MM.1S (cell line): ENCODE measurements at regions not wholly inside any gene's neighbourhood (a gene's known extent, or its start where the extent isn't known, plus 50 kb on each side); places are given as distances from the start of the nearest gene placed in this dataset.

Source experiments
- DNase-seq: peaks from one replicate; pipeline ENCODE4 v3.0.0-alpha.2; 2015
- H2AFZ ChIP-seq: fragments of 300-600 bp; sonication (generic); 2 replicates; pipeline ENCODE4 v1.6.0; 2016; ENCODE audit warnings: antibody characterized with exemption, low read length
- H3F3A ChIP-seq: fragments of 300-600 bp; sonication (generic); 2 replicates; pipeline ENCODE4 v1.6.1; 2016; ENCODE audit warnings: mild to moderate bottlenecking, antibody characterized with exemption, low read length, moderate library complexity, mixed read lengths; ENCODE audit not compliant: insufficient read depth
- H3K27ac ChIP-seq: fragments of 300-600 bp; sonication (generic); 2 replicates; pipeline ENCODE4 v1.5.1; 2016; ENCODE audit warnings: mild to moderate bottlenecking, low read length
- H3K27me3 ChIP-seq: fragments of 300-600 bp; sonication (generic); replicated peaks from 2 replicates; pipeline ENCODE4 v1.6.0; 2016; ENCODE audit warnings: low read length; ENCODE audit not compliant: insufficient read depth
- H3K36me3 ChIP-seq: fragments of 300-600 bp; sonication (generic); replicated peaks from 2 replicates; pipeline ENCODE4 v1.6.1; 2016; ENCODE audit warnings: mild to moderate bottlenecking, low read length, mixed read lengths; ENCODE audit not compliant: insufficient read depth
- H3K4me1 ChIP-seq: fragments of 300-600 bp; sonication (generic); 2 replicates; pipeline ENCODE4 v1.6.1; 2016; ENCODE audit warnings: low read length, mixed read lengths
- H3K4me2 ChIP-seq: fragments of 300-600 bp; sonication (generic); 2 replicates; pipeline ENCODE4 v1.6.0; 2016; ENCODE audit warnings: low read depth, low read length
- H3K4me3 ChIP-seq: fragments of 300-600 bp; sonication (generic); 2 replicates; pipeline ENCODE4 v1.5.1; 2016; ENCODE audit warnings: low read length, mixed read lengths
- H3K79me2 ChIP-seq: fragments of 300-600 bp; sonication (generic); 2 replicates; pipeline ENCODE4 v1.6.1; 2016; ENCODE audit warnings: mixed run types, low read length, mixed read lengths
- H3K9ac ChIP-seq: fragments of 300-600 bp; sonication (generic); 2 replicates; pipeline ENCODE4 v1.6.1; 2016; ENCODE audit warnings: low read length, mixed read lengths
- H3K9me2 ChIP-seq: fragments of 300-600 bp; sonication (generic); replicated peaks from 2 replicates; pipeline ENCODE4 v1.6.1; 2016; ENCODE audit warnings: mild to moderate bottlenecking, low read length, mixed read lengths; ENCODE audit not compliant: insufficient read depth
- H3K9me3 ChIP-seq: fragments of 300-600 bp; sonication (generic); replicated peaks from 2 replicates; pipeline ENCODE4 v1.6.1; 2016; ENCODE audit warnings: mild to moderate bottlenecking, low read length, mixed read lengths; ENCODE audit not compliant: insufficient read depth
- H4K20me1 ChIP-seq: fragments of 300-600 bp; sonication (generic); 2 replicates; pipeline ENCODE4 v1.6.1; 2016; ENCODE audit warnings: mild to moderate bottlenecking, low read length, moderate library complexity, mixed read lengths; ENCODE audit not compliant: insufficient read depth
- EZH2 ChIP-seq: fragments of 300-600 bp; sonication (generic); optimal IDR thresholded peaks from 2 replicates; pipeline ENCODE3; 2017; ENCODE audit warnings: low read depth, mild to moderate bottlenecking, antibody characterized with exemption, low read length, mixed read lengths
- EZH2phosphoT487 ChIP-seq: fragments of 300-600 bp; sonication (generic); IDR thresholded peaks from 2 replicates; pipeline ENCODE4 v1.6.1; 2018; ENCODE audit warnings: antibody characterized with exemption, low read length
- TF ChIP-seq, protein P1 (sequence below): fragments of 300-600 bp; sonication (generic); IDR thresholded peaks from 2 replicates; pipeline ENCODE4 v1.5.1; 2016; ENCODE audit warnings: antibody characterized with exemption, low read length, mixed read lengths

DNA sequence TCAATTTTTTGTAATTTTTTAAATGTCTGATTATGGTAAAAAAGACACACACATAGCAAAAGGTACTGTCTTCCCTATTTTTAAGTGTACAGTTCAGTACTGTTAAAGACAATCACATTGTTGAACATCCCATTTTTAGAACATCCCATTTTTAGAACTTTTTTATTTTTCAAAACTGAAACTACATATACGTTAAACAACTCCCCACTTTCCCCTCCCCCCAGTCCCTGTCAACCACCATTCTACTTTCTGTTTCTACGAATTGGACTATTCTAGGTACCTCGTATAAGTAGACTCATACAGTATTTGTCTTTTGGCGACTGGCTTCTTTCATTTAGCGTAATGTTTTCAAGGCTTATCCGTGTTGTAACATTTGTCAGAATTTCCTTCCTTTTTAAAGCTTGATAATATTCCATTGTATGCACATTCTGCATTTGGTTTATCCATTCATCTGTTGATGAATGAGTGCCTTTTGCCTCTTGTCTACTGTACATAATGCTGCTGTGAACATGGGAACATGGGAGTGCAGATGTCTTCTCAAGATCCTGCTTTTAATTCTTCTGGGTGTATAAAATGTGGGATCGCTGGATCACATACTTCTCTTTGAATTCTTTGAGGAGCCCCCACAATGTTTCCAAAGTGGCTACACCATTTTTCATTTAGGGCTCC, 154.0 kb downstream of the PIK3R1 start:
- no peaks in the 10 kb centered on the region for H3K9me3 ChIP-seq
- H3K9ac ChIP-seq = no peak overlapping the region
- no peaks in the 10 kb centered on the region for H3K9me2 ChIP-seq
- H2AFZ ChIP-seq = peak overlapping the region; percentile 30; the same call in 1 of the 2 replicates
- H4K20me1 ChIP-seq = no peaks in the 10 kb centered on the region
- H3K4me3 ChIP-seq = peak overlapping the region; percentile 43
- H3K4me1 ChIP-seq = peaks cover 23% of the 10 kb centered on the region
- DNase-seq = peak; percentile 91
- TF ChIP-seq EZH2 = no peak
- TF ChIP-seq, protein P1, sequence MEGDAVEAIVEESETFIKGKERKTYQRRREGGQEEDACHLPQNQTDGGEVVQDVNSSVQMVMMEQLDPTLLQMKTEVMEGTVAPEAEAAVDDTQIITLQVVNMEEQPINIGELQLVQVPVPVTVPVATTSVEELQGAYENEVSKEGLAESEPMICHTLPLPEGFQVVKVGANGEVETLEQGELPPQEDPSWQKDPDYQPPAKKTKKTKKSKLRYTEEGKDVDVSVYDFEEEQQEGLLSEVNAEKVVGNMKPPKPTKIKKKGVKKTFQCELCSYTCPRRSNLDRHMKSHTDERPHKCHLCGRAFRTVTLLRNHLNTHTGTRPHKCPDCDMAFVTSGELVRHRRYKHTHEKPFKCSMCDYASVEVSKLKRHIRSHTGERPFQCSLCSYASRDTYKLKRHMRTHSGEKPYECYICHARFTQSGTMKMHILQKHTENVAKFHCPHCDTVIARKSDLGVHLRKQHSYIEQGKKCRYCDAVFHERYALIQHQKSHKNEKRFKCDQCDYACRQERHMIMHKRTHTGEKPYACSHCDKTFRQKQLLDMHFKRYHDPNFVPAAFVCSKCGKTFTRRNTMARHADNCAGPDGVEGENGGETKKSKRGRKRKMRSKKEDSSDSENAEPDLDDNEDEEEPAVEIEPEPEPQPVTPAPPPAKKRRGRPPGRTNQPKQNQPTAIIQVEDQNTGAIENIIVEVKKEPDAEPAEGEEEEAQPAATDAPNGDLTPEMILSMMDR = no peak
- peaks cover 11% of the 10 kb centered on the region for H3F3A ChIP-seq
- H3K27ac ChIP-seq = peak overlapping the region; percentile 23; the same call in 1 of the 2 replicates
- peak overlapping the region; percentile 89 for H3K4me2 ChIP-seq
- H3K27me3 ChIP-seq = 0 out of 2 replicates have a peak, but pooled peaks cover 4% of the 10 kb centered on the region
- no peaks in the 10 kb centered on the region for H3K79me2 ChIP-seq
- H3K36me3 ChIP-seq = no peaks in the 10 kb centered on the region

DNA sequence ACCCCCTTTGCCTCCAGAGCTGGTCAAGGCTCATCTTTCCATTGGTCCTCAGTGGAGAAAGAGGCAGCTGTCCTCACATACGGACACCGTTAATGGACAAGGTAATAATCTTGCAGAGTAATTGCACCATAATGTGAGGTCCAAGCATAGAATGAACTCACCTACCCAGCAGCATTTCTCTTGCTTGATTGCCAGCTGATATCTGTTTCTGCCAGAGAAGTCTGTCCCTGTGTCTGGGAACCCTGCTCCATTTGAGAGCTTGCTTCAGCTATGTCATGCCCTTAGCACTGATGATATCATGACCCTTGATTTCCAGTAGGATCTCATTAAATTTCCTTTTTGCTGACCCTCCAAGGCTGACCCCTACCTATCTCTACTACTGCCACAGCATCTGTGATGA, 154.6 kb downstream of the PIK3R1 start:
- H3K27me3 ChIP-seq = 0 out of 2 replicates have a peak, but pooled peaks cover 4% of the 10 kb centered on the region
- H3K4me1 ChIP-seq = peaks cover 23% of the 10 kb centered on the region
- no peaks in the 10 kb centered on the region for H3K79me2 ChIP-seq
- no peaks in the 10 kb centered on the region for H4K20me1 ChIP-seq
- peaks cover 11% of the 10 kb centered on the region for H3F3A ChIP-seq
- no peak overlapping the region for H3K4me3 ChIP-seq
- H3K4me2 ChIP-seq = peak overlapping the region; percentile 89; the same call in 1 of the 2 replicates
- H3K9me2 ChIP-seq = no peaks in the 10 kb centered on the region
- no peak overlapping the region for H3K27ac ChIP-seq
- H3K9me3 ChIP-seq = no peaks in the 10 kb centered on the region
- H3K9ac ChIP-seq = no peak overlapping the region
- DNase-seq = no peak
- no peak for TF ChIP-seq EZH2
- TF ChIP-seq, protein P1 = no peak
- no peak for TF ChIP-seq EZH2phosphoT487
- no peak overlapping the region for H2AFZ ChIP-seq
- no peaks in the 10 kb centered on the region for H3K36me3 ChIP-seq

DNA sequence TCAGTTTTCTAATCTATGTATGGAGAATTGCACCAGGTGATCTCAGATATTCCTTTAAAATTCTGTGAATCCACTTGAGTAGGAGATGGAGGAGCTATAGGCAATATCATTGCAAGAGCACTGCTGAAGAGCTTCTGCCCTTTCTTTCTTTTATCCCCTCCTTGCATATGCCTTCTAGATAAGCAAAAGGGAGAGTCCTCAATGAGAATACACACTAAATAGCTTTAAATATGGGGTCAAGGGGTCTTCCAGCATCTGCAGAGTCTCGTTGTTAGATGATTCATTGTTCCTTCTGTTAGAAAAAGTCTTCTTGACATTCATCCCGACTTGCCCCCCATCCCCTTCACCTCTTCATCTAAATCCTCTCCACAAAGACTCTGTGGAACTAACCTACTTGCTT, 156.1 kb downstream of the PIK3R1 start:
- Histone ChIP-seq H3K79me2 (no peaks in the 10 kb centered on the region), H3K4me1 (peaks cover 23% of the 10 kb centered on the region), H3K36me3 (no peaks in the 10 kb centered on the region), H4K20me1 (no peaks in the 10 kb centered on the region), H3K9me2 (no peaks in the 10 kb centered on the region), H3K9me3 (no peaks in the 10 kb centered on the region), H3K27ac (no peak overlapping the region), H3F3A (peaks cover 11% of the 10 kb centered on the region), H3K9ac (no peak overlapping the region), H3K4me2 (no peak overlapping the region), H3K4me3 (no peak overlapping the region), H3K27me3 (0 out of 2 replicates have a peak, but pooled peaks cover 4% of the 10 kb centered on the region), H2AFZ (no peak overlapping the region)
- no peak for DNase-seq
- TF ChIP-seq, protein P1 = no peak
- no peak for TF ChIP-seq EZH2
- no peak for TF ChIP-seq EZH2phosphoT487
